ENCODE measurements at regions not wholly inside any gene's neighbourhood (a gene's known extent, or its start where the extent isn't known, plus 50 kb on each side); places are given as distances from the start of the nearest gene placed in this dataset.

DNA sequence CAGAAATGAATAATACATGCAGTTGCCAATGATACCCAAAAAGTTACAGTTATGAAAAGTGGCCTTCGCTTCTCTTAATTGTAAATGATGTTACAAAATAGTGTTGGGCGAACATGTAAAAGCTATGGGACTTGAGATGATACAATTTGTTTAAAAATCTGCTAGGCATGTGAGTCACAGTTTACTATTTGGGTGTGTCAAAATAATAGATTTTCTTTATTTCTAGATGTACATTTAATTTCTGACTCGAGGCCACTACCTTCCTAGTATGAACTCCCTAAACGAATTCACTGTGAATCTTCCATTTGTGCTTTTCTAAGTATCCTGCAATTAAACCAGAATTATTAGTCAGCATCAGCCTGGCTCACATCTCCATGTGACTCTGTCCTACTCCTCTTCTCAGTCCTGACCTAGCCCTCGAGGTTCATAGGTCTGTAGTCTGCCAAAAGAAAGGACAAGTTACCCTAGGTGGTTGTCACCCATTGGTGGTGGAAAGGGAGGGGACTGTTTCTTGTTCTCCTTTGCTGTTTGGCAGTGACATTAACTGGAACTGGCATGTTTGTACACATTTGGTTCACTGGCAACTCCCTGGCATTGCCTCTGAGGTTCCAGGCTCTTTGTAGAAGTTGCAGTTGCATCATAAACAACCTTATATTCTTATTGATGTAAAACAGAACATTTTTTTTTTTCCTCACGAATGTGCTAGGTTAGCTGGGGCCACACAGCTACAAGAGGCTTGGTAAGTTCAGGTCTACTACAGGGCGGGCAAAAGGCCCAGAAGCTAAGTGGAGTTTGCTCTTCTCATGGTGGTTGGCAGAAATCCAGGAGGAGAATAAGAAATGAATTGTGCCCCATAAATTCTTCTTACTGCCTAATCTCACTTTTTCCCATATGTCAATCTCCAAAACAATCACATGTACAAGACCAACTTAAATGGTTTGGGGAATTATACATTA, 746.5 kb upstream of the ADAMTS5 start:
- H3K27me3 Mint-ChIP-seq (ENCODE audit: insufficient read depth, unreplicated experiment), result no peaks in the 10 kb centered on the region
- H3K27ac Mint-ChIP-seq (ENCODE audit: low read depth, unreplicated experiment), result no peak overlapping the region
- H3K4me1 Mint-ChIP-seq (ENCODE audit: insufficient read depth, unreplicated experiment), result peaks cover 10% of the 10 kb centered on the region
- POLR2A ChIA-PET, result no interaction called here
- H3K4me3 Mint-ChIP-seq (ENCODE audit: unreplicated experiment), result no peak overlapping the region
- intact Hi-C loops (cut with micrococcal nuclease), result no loop called here
- no peak for DNase-seq (ENCODE audit: unreplicated experiment)
- CTCF ChIA-PET, result interaction anchor here (0.6 to 1.4 kb wide), 5 partner anchors 10 to 1032 kb away, joined by 3 to 7 read pairs (median 5); no protein-coding TSS in a partner anchor
- TF ChIP-seq, protein P1, sequence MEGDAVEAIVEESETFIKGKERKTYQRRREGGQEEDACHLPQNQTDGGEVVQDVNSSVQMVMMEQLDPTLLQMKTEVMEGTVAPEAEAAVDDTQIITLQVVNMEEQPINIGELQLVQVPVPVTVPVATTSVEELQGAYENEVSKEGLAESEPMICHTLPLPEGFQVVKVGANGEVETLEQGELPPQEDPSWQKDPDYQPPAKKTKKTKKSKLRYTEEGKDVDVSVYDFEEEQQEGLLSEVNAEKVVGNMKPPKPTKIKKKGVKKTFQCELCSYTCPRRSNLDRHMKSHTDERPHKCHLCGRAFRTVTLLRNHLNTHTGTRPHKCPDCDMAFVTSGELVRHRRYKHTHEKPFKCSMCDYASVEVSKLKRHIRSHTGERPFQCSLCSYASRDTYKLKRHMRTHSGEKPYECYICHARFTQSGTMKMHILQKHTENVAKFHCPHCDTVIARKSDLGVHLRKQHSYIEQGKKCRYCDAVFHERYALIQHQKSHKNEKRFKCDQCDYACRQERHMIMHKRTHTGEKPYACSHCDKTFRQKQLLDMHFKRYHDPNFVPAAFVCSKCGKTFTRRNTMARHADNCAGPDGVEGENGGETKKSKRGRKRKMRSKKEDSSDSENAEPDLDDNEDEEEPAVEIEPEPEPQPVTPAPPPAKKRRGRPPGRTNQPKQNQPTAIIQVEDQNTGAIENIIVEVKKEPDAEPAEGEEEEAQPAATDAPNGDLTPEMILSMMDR (IDR thresholded peaks at IDR 0.05; ENCODE audit: unreplicated experiment), result no peak
- H3K9me3 Mint-ChIP-seq (ENCODE audit: unreplicated experiment), result no peaks in the 10 kb centered on the region
- no TSS peak for BruUV-seq (replicated peaks)
- H3K36me3 Mint-ChIP-seq (ENCODE audit: insufficient read depth, unreplicated experiment), result no peaks in the 10 kb centered on the region

DNA sequence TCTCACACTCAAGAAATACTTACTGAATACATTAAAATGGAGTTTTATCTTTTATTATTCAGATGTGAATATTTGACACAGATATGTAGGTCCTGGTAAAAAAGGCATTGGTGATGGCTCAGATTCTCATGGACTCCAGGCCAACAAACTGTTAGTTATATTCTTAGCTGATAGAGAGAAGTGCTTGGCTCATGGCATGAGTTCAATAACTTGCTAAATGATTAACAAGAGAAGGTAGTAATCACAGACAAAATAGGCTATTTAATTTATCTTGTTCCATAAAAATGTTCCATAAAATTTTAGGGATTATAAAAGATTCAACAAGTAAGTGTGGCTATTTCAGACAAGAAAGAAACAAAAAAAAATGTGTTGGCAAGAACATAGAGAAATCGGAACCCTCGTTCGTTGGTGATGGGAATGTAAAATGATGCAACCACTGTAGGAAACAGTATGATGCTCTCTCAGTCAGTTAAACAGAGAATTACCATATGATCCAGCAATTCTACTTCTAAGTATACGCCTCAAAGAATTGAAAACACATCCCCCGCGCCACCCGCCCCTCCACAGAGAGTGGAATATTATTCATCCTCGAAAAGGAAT, 737.8 kb upstream of the ADAMTS5 start:
- intact Hi-C loops (cut with micrococcal nuclease), result loop anchor here (5.0 to 10.0 kb wide), 4 partner anchors 98 to 937 kb away; partner anchors contain the start of gene ADAMTS5
- ChIA-PET CTCF (interaction anchor here (0.5 to 3.0 kb wide), 14 partner anchors 12 to 1041 kb away, joined by 3 to 25 read pairs (median 4); no protein-coding TSS in a partner anchor), POLR2A (no interaction called here)
- BruUV-seq (replicated peaks), result no TSS peak
- no peak for DNase-seq (ENCODE audit: unreplicated experiment)
- H3K9me3 Mint-ChIP-seq (ENCODE audit: unreplicated experiment), result no peaks in the 10 kb centered on the region
- no peaks in the 10 kb centered on the region for H3K27me3 Mint-ChIP-seq (ENCODE audit: insufficient read depth, unreplicated experiment)
- H3K4me1 Mint-ChIP-seq (ENCODE audit: insufficient read depth, unreplicated experiment), result no peaks in the 10 kb centered on the region
- no peak overlapping the region for H3K27ac Mint-ChIP-seq (ENCODE audit: low read depth, unreplicated experiment)
- H3K36me3 Mint-ChIP-seq (ENCODE audit: insufficient read depth, unreplicated experiment), result no peaks in the 10 kb centered on the region
- H3K4me3 Mint-ChIP-seq (ENCODE audit: unreplicated experiment), result no peak overlapping the region
- TF ChIP-seq, protein P1 (IDR thresholded peaks at IDR 0.05; ENCODE audit: unreplicated experiment), result no peak

DNA sequence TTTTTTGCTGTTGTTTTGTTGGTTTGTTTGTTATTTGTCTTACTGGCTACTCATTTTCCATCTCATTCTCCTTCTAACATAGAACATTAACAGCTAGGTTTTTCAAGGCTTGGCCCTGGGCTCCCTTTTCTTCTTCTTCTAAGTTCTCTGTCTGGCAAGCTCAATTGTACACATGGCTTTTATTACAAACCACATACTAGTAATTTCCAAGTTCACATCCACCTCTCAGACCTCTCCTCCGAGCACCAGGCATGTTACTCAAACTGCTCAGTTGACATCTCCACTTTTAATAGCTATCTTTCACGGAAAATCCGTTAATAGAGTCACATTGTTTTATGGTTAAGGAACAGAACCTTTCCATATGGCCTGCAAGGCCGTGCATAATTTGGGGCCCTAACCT, 736.9 kb upstream of the ADAMTS5 start:
- ChIA-PET POLR2A (no interaction called here), CTCF (interaction anchor here (0.5 to 3.0 kb wide), 22 partner anchors 9 to 1157 kb away, joined by 3 to 25 read pairs (median 3); no protein-coding TSS in a partner anchor)
- intact Hi-C loops (cut with micrococcal nuclease), result loop anchor here (5.0 to 10.0 kb wide), 4 partner anchors 99 to 936 kb away; partner anchors contain the start of gene ADAMTS5
- Mint-ChIP-seq H3K27ac (ENCODE audit: low read depth, unreplicated experiment) (no peak overlapping the region), H3K4me1 (ENCODE audit: insufficient read depth, unreplicated experiment) (no peaks in the 10 kb centered on the region), H3K9me3 (ENCODE audit: unreplicated experiment) (no peaks in the 10 kb centered on the region), H3K36me3 (ENCODE audit: insufficient read depth, unreplicated experiment) (no peaks in the 10 kb centered on the region), H3K27me3 (ENCODE audit: insufficient read depth, unreplicated experiment) (no peaks in the 10 kb centered on the region), H3K4me3 (ENCODE audit: unreplicated experiment) (no peak overlapping the region)
- TF ChIP-seq, protein P1 (IDR thresholded peaks at IDR 0.05; ENCODE audit: unreplicated experiment), result no peak
- DNase-seq (ENCODE audit: unreplicated experiment), result no peak
- BruUV-seq (replicated peaks), result no TSS peak

Data from MCF 10A (cell line).